ENCODE measurements at regions not wholly inside any gene's neighbourhood (a gene's known extent, or its start where the extent isn't known, plus 50 kb on each side); places are given as distances from the start of the nearest gene placed in this dataset.

DNA sequence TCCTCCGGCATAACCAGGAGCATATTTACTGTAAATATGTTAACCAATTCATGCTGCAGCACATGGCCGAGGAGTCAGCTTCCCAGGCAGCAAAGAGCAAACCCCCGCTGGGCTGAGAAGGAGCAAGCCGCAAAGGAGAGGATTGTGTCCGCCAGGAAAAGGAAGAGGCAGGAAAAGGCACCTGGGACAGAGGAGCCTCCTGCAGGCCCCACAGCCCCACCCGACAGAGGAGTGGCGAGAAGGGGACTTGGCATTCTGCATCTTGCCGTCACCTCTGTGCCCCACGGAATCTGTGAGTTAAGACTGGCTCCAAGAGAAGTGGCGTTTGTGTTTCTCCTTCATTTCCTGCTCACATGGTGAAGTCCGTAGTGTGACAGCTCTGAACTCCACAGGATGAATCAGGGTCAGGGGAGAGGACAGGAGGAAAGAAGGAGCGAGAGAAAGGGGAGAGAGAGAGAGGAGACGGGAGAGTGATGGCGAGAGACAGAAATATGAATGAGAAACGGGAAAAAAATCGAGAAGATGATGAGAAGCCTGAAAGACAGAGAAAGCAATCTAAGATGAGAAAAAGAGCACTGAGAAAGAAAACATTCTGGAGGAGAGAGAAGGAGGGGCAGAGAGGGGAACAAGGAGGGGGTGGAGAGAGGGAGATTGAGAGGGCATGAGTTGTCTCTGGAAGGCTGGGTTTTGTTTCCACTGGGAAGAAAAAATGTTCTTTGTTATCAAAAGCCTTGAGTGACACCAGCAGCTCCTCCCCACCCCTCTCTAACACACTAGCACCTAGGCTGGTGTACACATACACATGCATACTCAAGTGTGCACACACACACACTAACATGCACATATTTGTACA lies 489.6 kb downstream of the MN1 start:
- Histone ChIP-seq H4K20me1 (ENCODE audit: control insufficient read depth, insufficient read depth, insufficient read length) (no peaks in the 10 kb centered on the region), H3K27me3 (ENCODE audit: insufficient read depth, low read length) (no peaks in the 10 kb centered on the region), H3K9me3 (ENCODE audit: control insufficient read depth, low read depth, low read length) (no peaks in the 10 kb centered on the region), H3K4ac (ENCODE audit: low read depth, low read length) (no peak overlapping the region), H3K18ac (ENCODE audit: insufficient read length, low read depth, low read length) (no peak overlapping the region), H2BK15ac (ENCODE audit: low read depth, low read length) (no peak overlapping the region), H3K4me1 (ENCODE audit: insufficient read depth, low read length) (peaks cover 13% of the 10 kb centered on the region; the same call in 1 of the 2 replicates), H2AK5ac (ENCODE audit: insufficient read length, low read length) (no peak overlapping the region), H3T11ph (ENCODE audit: low read length) (no peak overlapping the region), H4K91ac (ENCODE audit: insufficient read length, low read depth, low read length) (no peak overlapping the region), H2BK12ac (ENCODE audit: insufficient read length, low read depth, low read length) (no peak overlapping the region), H4K8ac (replicated peaks; ENCODE audit: insufficient read length, low read depth, low read length) (no peak overlapping the region), H3K9ac (ENCODE audit: extremely low read depth, insufficient read length, low read length) (no peak overlapping the region), H3K27ac (ENCODE audit: insufficient read length, low read depth, low read length) (no peak overlapping the region), H2BK20ac (ENCODE audit: low read depth, low read length, poor library complexity, severe bottlenecking) (no peak overlapping the region), H3K79me2 (ENCODE audit: insufficient read depth, low read length) (no peaks in the 10 kb centered on the region), H3K56ac (ENCODE audit: insufficient read length, low read depth, low read length) (no peak overlapping the region), H2BK5ac (ENCODE audit: insufficient read length, low read length) (no peak overlapping the region), H2BK120ac (ENCODE audit: low read depth, low read length, poor library complexity, severe bottlenecking) (no peak overlapping the region), H4K5ac (ENCODE audit: insufficient read length, low read depth, low read length) (no peak overlapping the region), H3K23me2 (ENCODE audit: insufficient read length, low read depth, low read length, poor library complexity, severe bottlenecking) (no peaks in the 10 kb centered on the region), H3K79me1 (ENCODE audit: insufficient read depth, low read depth, low read length, poor library complexity, severe bottlenecking) (no peaks in the 10 kb centered on the region), H3K4me2 (ENCODE audit: insufficient read depth, insufficient read length, low read length) (peak overlapping the region; percentile 54), H3K23ac (ENCODE audit: insufficient read length, low read depth, low read length) (no peak overlapping the region), H2AFZ (ENCODE audit: low read length) (no peak overlapping the region), H3K14ac (ENCODE audit: insufficient read depth, low read length) (no peak overlapping the region)
- TF ChIP-seq CTCF (conservative IDR thresholded peaks at IDR 0.05), result no peak
- peaks cover 14% of the 10 kb centered on the region for H3K27me3 Mint-ChIP-seq (ENCODE audit: low read depth)
- DNase-seq, result peak; percentile 47
- WGBS (ENCODE audit: extremely low coverage, insufficient read length, low lambda C conversion rate), result no CpG with 5 or more reads among the region's 16 CpGs
- peaks cover 0 to 2% (median 0%) of the 10 kb centered on the region in 3 experiments; a peak in 3 of 7 replicates for H3K36me3 Mint-ChIP-seq (ENCODE audit: insufficient read depth in 1 of 3, low read depth in 3 of 3)
- peaks cover 0 to 4% of the 10 kb centered on the region in 2 experiments; a peak in 1 of 5 replicates for H3K9me3 Mint-ChIP-seq
- no peak overlapping the region for H3K27ac Mint-ChIP-seq
- H3K4me1 Mint-ChIP-seq, result peaks cover 0 to 4% of the 10 kb centered on the region in 2 experiments; a peak in 2 of 4 replicates
- no peak overlapping the region for H3K4me3 Mint-ChIP-seq
